HepG2 (cell line): ENCODE measurements at regions not wholly inside any gene's neighbourhood (a gene's known extent, or its start where the extent isn't known, plus 50 kb on each side); places are given as distances from the start of the nearest gene placed in this dataset.

Experiments used
- ATF3 ChIP-seq: sonication (generic); formaldehyde crosslinking; IDR thresholded peaks from 2 replicates; pipeline ENCODE4 v1.4.0; 2020; ENCODE audit warnings: missing genetic modification reagents
- ATF4 ChIP-seq, 2 experiments: fragments of 450-650 bp in 1 of 2; sonication (generic) in 1 of 2; formaldehyde crosslinking; IDR thresholded peaks; 2 replicates each; pipeline versions ENCODE4 v1.5.0 to v1.8.0; 2020 to 2022; ENCODE audit warnings: mild to moderate bottlenecking in 1 of 2, missing genetic modification reagents in 1 of 2
- CTCF ChIP-seq: sonication (generic); formaldehyde crosslinking; IDR thresholded peaks from 2 replicates; pipeline ENCODE4 v1.5.0; 2020; ENCODE audit warnings: mild to moderate bottlenecking, missing genetic modification reagents, moderate library complexity
- EHMT2 ChIP-seq: fragments of 200-600 bp; sonication (generic); IDR thresholded peaks from 2 replicates; pipeline ENCODE4 v1.7.0; 2017; ENCODE audit warnings: antibody characterized with exemption, low read depth, low read length, borderline replicate concordance
- ETS1 ChIP-seq: sonication (generic); formaldehyde crosslinking; IDR thresholded peaks from 2 replicates; pipeline ENCODE4 v1.4.0; 2020; ENCODE audit warnings: missing genetic modification reagents
- EZH2 ChIP-seq: conservative IDR thresholded peaks from 2 replicates; pipeline ENCODE4 v1.6.1; 2012; ENCODE audit warnings: mild to moderate bottlenecking, low read depth, low read length, moderate library complexity
- HBP1 ChIP-seq: IDR thresholded peaks from 2 replicates; pipeline ENCODE4 v1.6.1; 2016; ENCODE audit warnings: low read depth, control low read depth
- NFKBIZ ChIP-seq: IDR thresholded peaks from 2 replicates; pipeline ENCODE4 v1.6.1; 2018; ENCODE audit warnings: missing genetic modification reagents, missing compliant biosample characterization
- POLR2A ChIP-seq, 2 experiments: IDR thresholded peaks; 2 replicates each; pipeline ENCODE4 v1.6.1; 2011; ENCODE audit warnings: low read depth in 2 of 2, low read length in 2 of 2, mild to moderate bottlenecking in 1 of 2, moderate library complexity in 1 of 2; ENCODE audit not compliant: insufficient read depth in 1 of 2
- SP1 ChIP-seq, 2 experiments: fragments of 450-650 bp in 1 of 2; sonication (generic) in 1 of 2; formaldehyde crosslinking in 1 of 2; IDR thresholded peaks; 2 replicates each; pipeline versions ENCODE4 v1.4.0 to v1.6.1; 2016 to 2020; ENCODE audit warnings: missing genetic modification reagents in 1 of 2
- SRF ChIP-seq: IDR thresholded peaks from 2 replicates; pipeline ENCODE4 v1.6.1; 2011; ENCODE audit warnings: mild to moderate bottlenecking, low read depth, low read length, moderate library complexity
- ZBTB40 ChIP-seq, 2 experiments: fragments of 450-650 bp in 1 of 2; sonication (generic) in 1 of 2; formaldehyde crosslinking in 1 of 2; IDR thresholded peaks; 2 replicates each; pipeline versions ENCODE4 v1.6.1 to v1.8.0; 2016 to 2022; ENCODE audit warnings: antibody characterized with exemption in 1 of 2, mild to moderate bottlenecking in 1 of 2, missing genetic modification reagents in 1 of 2
- ZNF468 ChIP-seq: sonication (generic); formaldehyde crosslinking; IDR thresholded peaks from 2 replicates; pipeline ENCODE4 v1.8.0; 2022; ENCODE audit warnings: mild to moderate bottlenecking, moderate library complexity, missing genetic modification reagents

- TF ChIP-seq POLR2A (IDR thresholded peaks at IDR 0.05; ENCODE audit: insufficient read depth in 1 of 2, low read depth in 2 of 2, low read length in 2 of 2) (no peak), SRF (no peak), ETS1 (CRISPR knock-in tag) (no peak), SP1 (IDR thresholded peaks at IDR 0.05) (no peak), SP1 (CRISPR knock-in tag; IDR thresholded peaks at IDR 0.05) (no peak), EZH2 (no peak), EHMT2 (no peak), CTCF (no peak), ATF3 (no peak), ZBTB40 (IDR thresholded peaks at IDR 0.05) (no peak), ZBTB40 (CRISPR knock-in tag; IDR thresholded peaks at IDR 0.05) (no peak), NFKBIZ (no peak), ZNF468 (no peak), HBP1 (CRISPR knock-in tag) (no peak), ATF4 (CRISPR knock-in tag; IDR thresholded peaks at IDR 0.05) (no peak)
Observed at GRCh38 chr5:39532511-39532910, 107.7 kb upstream of the DAB2 start.
